K562 (cell line): ENCODE measurements at regions not wholly inside any gene's neighbourhood (a gene's known extent, or its start where the extent isn't known, plus 50 kb on each side); places are given as distances from the start of the nearest gene placed in this dataset.
A peak's percentile ranks its signal among the peaks of the same experiment; 100 is the strongest.

Experiments used
- ATF7 ChIP-seq: fragments of 450-650 bp; IDR thresholded peaks from 2 replicates; pipeline ENCODE4 v1.7.1; 2014; ENCODE audit warnings: mild to moderate bottlenecking, moderate library complexity
- CCNT2 ChIP-seq: IDR thresholded peaks from 2 replicates; pipeline ENCODE4 v1.6.1; 2011; ENCODE audit warnings: borderline replicate concordance, low read depth, mild to moderate bottlenecking, moderate library complexity, mixed read lengths, low read length; ENCODE audit not compliant: insufficient read length; ENCODE audit errors: extremely low read depth
- ELF1 ChIP-seq: fragments of 200-800 bp; sonication (Bioruptor generic); IDR thresholded peaks from 2 replicates; pipeline ENCODE4 v1.6.1; 2016; ENCODE audit warnings: missing genetic modification characterization, missing compliant biosample characterization
- FOSL1 ChIP-seq: fragments of 200-800 bp; sonication (Bioruptor generic); conservative IDR thresholded peaks from 2 replicates; pipeline ENCODE4 v1.6.1; 2016; ENCODE audit warnings: missing genetic modification characterization, missing compliant biosample characterization
- GATAD2A ChIP-seq: fragments of 450-650 bp; IDR thresholded peaks from 2 replicates; pipeline ENCODE4 v1.6.1; 2017
- HLTF ChIP-seq: fragments of 450-650 bp; IDR thresholded peaks from 2 replicates; pipeline ENCODE4 v1.6.1; 2016
- ILK ChIP-seq: fragments of 450-650 bp; IDR thresholded peaks from 2 replicates; pipeline ENCODE4 v1.6.1; 2016; ENCODE audit warnings: missing genetic modification characterization, low read depth, mild to moderate bottlenecking, missing compliant biosample characterization, moderate library complexity, borderline replicate concordance
- JUND ChIP-seq, 2 experiments: IDR thresholded peaks; 2 replicates in 1 of 2; 3 replicates in 1 of 2; pipeline ENCODE4 v1.6.1; 2011; ENCODE audit warnings: borderline replicate concordance in 2 of 2, low read depth in 2 of 2, low read length in 2 of 2, improper control_type of control experiment in 1 of 2, missing biosample characterization in 1 of 2, missing genetic modification characterization in 1 of 2, missing genetic modification reagents in 1 of 2
- KAT7 ChIP-seq: sonication (generic); formaldehyde crosslinking; IDR thresholded peaks from 2 replicates; pipeline ENCODE4 v1.8.0; 2022; ENCODE audit warnings: missing genetic modification reagents, mild to moderate bottlenecking, borderline replicate concordance
- MAFG ChIP-seq: fragments of 450-650 bp; conservative IDR thresholded peaks from 2 replicates; pipeline ENCODE4 v1.6.1; 2016; ENCODE audit warnings: missing genetic modification characterization, missing compliant biosample characterization
- NCOA1 ChIP-seq: fragments of 450-650 bp; IDR thresholded peaks from 2 replicates; pipeline ENCODE4 v1.6.1; 2016; ENCODE audit warnings: low read depth
- NFE2L1 ChIP-seq: fragments of 450-650 bp; IDR thresholded peaks from 2 replicates; pipeline ENCODE4 v1.6.1; 2016; ENCODE audit warnings: missing genetic modification characterization, low read depth, mild to moderate bottlenecking, missing compliant biosample characterization, moderate library complexity, borderline replicate concordance
- NFYB ChIP-seq: IDR thresholded peaks from 2 replicates; pipeline ENCODE4 v1.6.1; 2011; ENCODE audit warnings: mild to moderate bottlenecking, moderate library complexity; ENCODE audit not compliant: insufficient read length; ENCODE audit errors: extremely low read depth
- NRF1 ChIP-seq, 2 experiments: fragments of 450-650 bp; IDR thresholded peaks in 1 of 2; conservative IDR thresholded peaks in 1 of 2; 2 replicates each; pipeline ENCODE4 v1.6.1; 2014; ENCODE audit warnings: mild to moderate bottlenecking in 2 of 2
- PHF8 ChIP-seq: fragments of 200-600 bp; sonication (generic); IDR thresholded peaks from 2 replicates; pipeline ENCODE4 v1.6.1; 2012; ENCODE audit warnings: mixed run types, mild to moderate bottlenecking, inconsistent platforms, low read length, moderate library complexity, borderline replicate concordance
- RBM39 ChIP-seq: fragments of 200-400 bp; formaldehyde crosslinking; optimal IDR thresholded peaks from 2 replicates; pipeline ENCODE3; 2018; ENCODE audit warnings: low read depth, low read length
- RNF219 ChIP-seq: fragments of 250-450 bp; sonication (Bioruptor Pico); IDR thresholded peaks from 2 replicates; pipeline ENCODE4 v1.5.0; 2022; ENCODE audit warnings: mild to moderate bottlenecking
- SNAPC5 ChIP-seq: fragments of 250-450 bp; sonication (Bioruptor Pico); IDR thresholded peaks from 2 replicates; pipeline ENCODE4 v1.8.0; 2021; ENCODE audit warnings: moderate library complexity, mild to moderate bottlenecking, inconsistent platforms
- ZNF551 ChIP-seq: fragments of 250-450 bp; sonication (Bioruptor Pico); IDR thresholded peaks from 2 replicates; pipeline ENCODE4 v1.5.0; 2021; ENCODE audit warnings: mild to moderate bottlenecking, moderate library complexity
- ZNF77 ChIP-seq: fragments of 250-450 bp; sonication (Bioruptor Pico); IDR thresholded peaks from 2 replicates; pipeline ENCODE4 v1.5.0; 2020
- TF ChIP-seq, protein P1 (sequence below): fragments of 450-650 bp; IDR thresholded peaks from 2 replicates; pipeline ENCODE4 v1.6.1; 2016; ENCODE audit warnings: antibody characterized with exemption
- TF ChIP-seq, protein P2 (sequence below): sonication (generic); formaldehyde crosslinking; IDR thresholded peaks from 2 replicates; pipeline ENCODE4 v1.5.0; 2020; ENCODE audit warnings: missing genetic modification reagents

GRCh38 chr1:61013189-61013945, 69.0 kb upstream of the NFIA start (continued):
- TF ChIP-seq FOSL1 (tag) = no peak; the same call in 1 of the 2 replicates
- TF ChIP-seq NFE2L1 (tag) = no peak
- 0 out of 4 replicates have a peak, but pooled peaks of 1 of the 2 experiments have one; percentile 28 for TF ChIP-seq NRF1 (conservative IDR thresholded peaks at IDR 0.05 in 1 of 2, IDR thresholded peaks at IDR 0.05 in 1 of 2)
- no peak for TF ChIP-seq PHF8
- TF ChIP-seq RNF219 (CRISPR knock-in tag) = no peak
- peak; percentile 98 for TF ChIP-seq CCNT2
- no peak for TF ChIP-seq KAT7 (CRISPR knock-in tag)
- peak; percentile 35 for TF ChIP-seq MAFG
- TF ChIP-seq, protein P1, sequence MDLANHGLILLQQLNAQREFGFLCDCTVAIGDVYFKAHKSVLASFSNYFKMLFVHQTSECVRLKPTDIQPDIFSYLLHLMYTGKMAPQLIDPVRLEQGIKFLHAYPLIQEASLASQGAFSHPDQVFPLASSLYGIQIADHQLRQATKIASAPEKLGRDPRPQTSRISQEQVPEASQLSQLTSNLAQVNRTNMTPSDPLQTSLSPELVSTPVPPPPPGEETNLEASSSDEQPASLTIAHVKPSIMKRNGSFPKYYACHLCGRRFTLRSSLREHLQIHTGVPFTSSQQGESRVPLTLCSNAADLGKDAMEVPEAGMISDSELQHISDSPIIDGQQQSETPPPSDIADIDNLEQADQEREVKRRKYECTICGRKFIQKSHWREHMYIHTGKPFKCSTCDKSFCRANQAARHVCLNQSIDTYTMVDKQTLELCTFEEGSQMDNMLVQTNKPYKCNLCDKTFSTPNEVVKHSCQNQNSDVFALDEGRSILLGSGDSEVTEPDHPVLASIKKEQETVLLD = peak; percentile 78
- no peak for TF ChIP-seq ILK (tag)
- TF ChIP-seq SNAPC5 = no peak
- no peak for TF ChIP-seq NFYB
- TF ChIP-seq RBM39 = no peak
- TF ChIP-seq ELF1 = no peak
- TF ChIP-seq ZNF77 (CRISPR knock-in tag) = no peak
- no peak for TF ChIP-seq ZNF551 (CRISPR knock-in tag)
- peak; percentile 75; the same call in 1 of the 2 replicates for TF ChIP-seq HLTF
- peak; percentile 80; the same call in 1 of the 2 replicates for TF ChIP-seq JUND (IDR thresholded peaks at IDR 0.05; ENCODE audit: borderline replicate concordance, low read depth, low read length)
- TF ChIP-seq JUND (tag; IDR thresholded peaks at IDR 0.05; ENCODE audit: borderline replicate concordance, low read depth, low read length) = peak; percentile 77; the same call in 2 of the 3 replicates
- peak; percentile 88; the same call in 1 of the 2 replicates for TF ChIP-seq NCOA1
- TF ChIP-seq GATAD2A = peak; percentile 82; the same call in 1 of the 2 replicates
- TF ChIP-seq, protein P2, sequence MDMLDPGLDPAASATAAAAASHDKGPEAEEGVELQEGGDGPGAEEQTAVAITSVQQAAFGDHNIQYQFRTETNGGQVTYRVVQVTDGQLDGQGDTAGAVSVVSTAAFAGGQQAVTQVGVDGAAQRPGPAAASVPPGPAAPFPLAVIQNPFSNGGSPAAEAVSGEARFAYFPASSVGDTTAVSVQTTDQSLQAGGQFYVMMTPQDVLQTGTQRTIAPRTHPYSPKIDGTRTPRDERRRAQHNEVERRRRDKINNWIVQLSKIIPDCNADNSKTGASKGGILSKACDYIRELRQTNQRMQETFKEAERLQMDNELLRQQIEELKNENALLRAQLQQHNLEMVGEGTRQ = no peak
- peak; percentile 83; the same call in 1 of the 2 replicates for TF ChIP-seq ATF7
